ENCODE measurements at regions not wholly inside any gene's neighbourhood (a gene's known extent, or its start where the extent isn't known, plus 50 kb on each side); places are given as distances from the start of the nearest gene placed in this dataset.

- TF ChIP-seq MAX (IDR thresholded peaks at IDR 0.05) (no peak), SRF (IDR thresholded peaks at IDR 0.05; ENCODE audit: low read depth) (no peak), ELF1 (IDR thresholded peaks at IDR 0.05; ENCODE audit: borderline replicate concordance, low read depth) (no peak), CBX3 (IDR thresholded peaks at IDR 0.05; ENCODE audit: low read depth) (no peak), POLR2A (IDR thresholded peaks at IDR 0.05; ENCODE audit: borderline replicate concordance, extremely low read depth, insufficient read depth, insufficient read length) (no peak)
These were observed 757.9 kb downstream of the CDY2B start (continued) for GRCh38 chrY:17122166-17122565.

GRCh38 chrY:17085303-17085702 lies 794.7 kb downstream of the CDY2B start:
- H2AFZ ChIP-seq (ENCODE audit: low read depth, low read length, poor library complexity, severe bottlenecking) = no peak overlapping the region
- no peak overlapping the region for H3K9ac ChIP-seq (ENCODE audit: low read length)
- ChIA-PET POLR2A (no interaction called here), RAD21 (ENCODE audit: low non-redundant PET in 1 of 2, low total read pairs in 2 of 2, uncharacterized antibody in 2 of 2, unreplicated experiment in 2 of 2) (no interaction called here), CTCF (no interaction called here)
- H3K27ac ChIP-seq (ENCODE audit: low read depth, low read length) = no peak overlapping the region
- H3K36me3 ChIP-seq (ENCODE audit: control insufficient read depth in 1 of 2, insufficient read depth in 2 of 2, low read length in 2 of 2) = no peaks in the 10 kb centered on the region
- DNase-seq (ENCODE audit: low read depth, low spot score) = no peak
- no peaks in the 10 kb centered on the region for H4K20me1 ChIP-seq (ENCODE audit: insufficient read depth)
- no peaks in the 10 kb centered on the region for H3K9me2 ChIP-seq (ENCODE audit: insufficient read depth)
- intact Hi-C loops (cut with micrococcal nuclease) = no loop called here
- no peak for TF ChIP-seq CTCF (IDR thresholded peaks at IDR 0.05 in 2 of 3, conservative IDR thresholded peaks at IDR 0.05 in 1 of 3; ENCODE audit: borderline replicate concordance in 1 of 3, insufficient read depth in 1 of 3, low read depth in 2 of 3, low read length in 2 of 3)
- H3K4me1 ChIP-seq (ENCODE audit: control insufficient read depth in 1 of 2, insufficient read depth in 2 of 2, low read length in 2 of 2) = no peaks in the 10 kb centered on the region
- H3K9me3 ChIP-seq (ENCODE audit: control insufficient read depth in 1 of 2, insufficient read depth in 1 of 2, low read depth in 1 of 2, low read length in 2 of 2) = no peaks in the 10 kb centered on the region
- H3K4me2 ChIP-seq (ENCODE audit: low read length) = no peak overlapping the region
- H3K79me2 ChIP-seq (ENCODE audit: insufficient read depth, low read length) = no peaks in the 10 kb centered on the region
- ATAC-seq = no peak
- H3K4me3 ChIP-seq (replicated peaks in 1 of 2; ENCODE audit: low read depth in 1 of 2, low read length in 2 of 2) = no peak overlapping the region
- BruUV-seq (replicated peaks) = no TSS peak
- no peaks in the 10 kb centered on the region for H3K27me3 ChIP-seq (ENCODE audit: insufficient read depth, low read length)

- DNase-seq (ENCODE audit: low read depth, low spot score) (no peak), ATAC-seq (no peak)
- ChIA-PET RAD21 (ENCODE audit: low non-redundant PET in 1 of 2, low total read pairs in 2 of 2, uncharacterized antibody in 2 of 2, unreplicated experiment in 2 of 2) (no interaction called here), POLR2A (no interaction called here), CTCF (no interaction called here)
- no peak overlapping the region for H3K4me2 ChIP-seq (ENCODE audit: low read length)
- H4K20me1 ChIP-seq (ENCODE audit: insufficient read depth) = no peaks in the 10 kb centered on the region
- TF ChIP-seq ZBTB33 (IDR thresholded peaks at IDR 0.05; ENCODE audit: extremely low read depth, insufficient replicate concordance, low read length) = no peak
- no peak for TF ChIP-seq POLR2AphosphoS5 (IDR thresholded peaks at IDR 0.05; ENCODE audit: low read depth, low read length)
- H3K4me3 ChIP-seq (replicated peaks in 1 of 2; ENCODE audit: low read depth in 1 of 2, low read length in 2 of 2) = no peak overlapping the region
- no peak overlapping the region for H3K27ac ChIP-seq (ENCODE audit: low read depth, low read length)
- H3K4me1 ChIP-seq (ENCODE audit: control insufficient read depth in 1 of 2, insufficient read depth in 2 of 2, low read length in 2 of 2) = no peaks in the 10 kb centered on the region
- H3K9ac ChIP-seq (ENCODE audit: low read length) = no peak overlapping the region
- no peaks in the 10 kb centered on the region for H3K9me2 ChIP-seq (ENCODE audit: insufficient read depth)
- no peaks in the 10 kb centered on the region for H3K9me3 ChIP-seq (ENCODE audit: control insufficient read depth in 1 of 2, insufficient read depth in 1 of 2, low read depth in 1 of 2, low read length in 2 of 2)
- no TSS peak for BruUV-seq (replicated peaks)
- no peaks in the 10 kb centered on the region for H3K79me2 ChIP-seq (ENCODE audit: insufficient read depth, low read length)
- intact Hi-C loops (cut with micrococcal nuclease) = no loop called here
- no peaks in the 10 kb centered on the region for H3K36me3 ChIP-seq (ENCODE audit: control insufficient read depth in 1 of 2, insufficient read depth in 2 of 2, low read length in 2 of 2)
- no peaks in the 10 kb centered on the region for H3K27me3 ChIP-seq (ENCODE audit: insufficient read depth, low read length)
- no peak overlapping the region for H2AFZ ChIP-seq (ENCODE audit: low read depth, low read length, poor library complexity, severe bottlenecking)
These were observed 800.1 kb downstream of the CDY2B start for GRCh38 chrY:17079887-17080286.
